PC-9 (cell line): ENCODE measurements at regions not wholly inside any gene's neighbourhood (a gene's known extent, or its start where the extent isn't known, plus 50 kb on each side); places are given as distances from the start of the nearest gene placed in this dataset.

Experiments
- EZH2 ChIP-seq: fragments of 200-600 bp; sonication (generic); IDR thresholded peaks from 2 replicates; pipeline ENCODE4 v1.8.0; 2017; ENCODE audit warnings: antibody characterized with exemption, low read depth
- TF ChIP-seq, protein P1 (sequence below): fragments of 200-600 bp; sonication (generic); conservative IDR thresholded peaks from 2 replicates; pipeline ENCODE4 v1.6.1; 2017; ENCODE audit warnings: mixed run types, antibody characterized with exemption, mild to moderate bottlenecking, moderate library complexity

DNA sequence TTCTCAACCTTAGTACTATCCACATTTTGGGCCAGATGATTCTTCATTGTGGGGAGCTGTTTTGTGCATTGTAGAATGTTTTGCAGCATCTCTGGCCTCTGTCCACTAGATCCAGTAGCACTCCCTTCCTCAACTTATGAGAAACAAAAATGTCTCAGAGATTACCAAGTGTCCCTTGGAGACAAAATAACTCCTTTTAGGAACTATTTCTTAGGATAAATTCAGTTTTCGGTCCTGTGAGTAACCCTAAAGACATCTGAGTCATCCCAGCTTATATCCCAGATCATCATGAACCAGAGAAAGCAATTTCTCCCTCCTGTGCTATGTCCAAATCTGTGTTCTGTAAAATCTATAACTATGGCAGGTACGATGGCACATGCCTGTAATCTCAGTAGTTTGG is 266.6 kb upstream of the PHYHIPL start:
- TF ChIP-seq, protein P1, sequence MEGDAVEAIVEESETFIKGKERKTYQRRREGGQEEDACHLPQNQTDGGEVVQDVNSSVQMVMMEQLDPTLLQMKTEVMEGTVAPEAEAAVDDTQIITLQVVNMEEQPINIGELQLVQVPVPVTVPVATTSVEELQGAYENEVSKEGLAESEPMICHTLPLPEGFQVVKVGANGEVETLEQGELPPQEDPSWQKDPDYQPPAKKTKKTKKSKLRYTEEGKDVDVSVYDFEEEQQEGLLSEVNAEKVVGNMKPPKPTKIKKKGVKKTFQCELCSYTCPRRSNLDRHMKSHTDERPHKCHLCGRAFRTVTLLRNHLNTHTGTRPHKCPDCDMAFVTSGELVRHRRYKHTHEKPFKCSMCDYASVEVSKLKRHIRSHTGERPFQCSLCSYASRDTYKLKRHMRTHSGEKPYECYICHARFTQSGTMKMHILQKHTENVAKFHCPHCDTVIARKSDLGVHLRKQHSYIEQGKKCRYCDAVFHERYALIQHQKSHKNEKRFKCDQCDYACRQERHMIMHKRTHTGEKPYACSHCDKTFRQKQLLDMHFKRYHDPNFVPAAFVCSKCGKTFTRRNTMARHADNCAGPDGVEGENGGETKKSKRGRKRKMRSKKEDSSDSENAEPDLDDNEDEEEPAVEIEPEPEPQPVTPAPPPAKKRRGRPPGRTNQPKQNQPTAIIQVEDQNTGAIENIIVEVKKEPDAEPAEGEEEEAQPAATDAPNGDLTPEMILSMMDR: no peak
- no peak for TF ChIP-seq EZH2
